NT2/D1 (cell line): ENCODE measurements at regions not wholly inside any gene's neighbourhood (a gene's known extent, or its start where the extent isn't known, plus 50 kb on each side); places are given as distances from the start of the nearest gene placed in this dataset.

Experiments
- DNase-seq: peaks from one replicate; pipeline ENCODE4 v3.0.0-alpha.2; 2011; ENCODE audit warnings: low read depth, low spot score
- H3K27me3 ChIP-seq: 2 replicates; pipeline ENCODE4 v1.6.0; 2011; ENCODE audit warnings: mild to moderate bottlenecking; ENCODE audit not compliant: insufficient read length, insufficient read depth
- H3K36me3 ChIP-seq: 2 replicates; pipeline ENCODE4 v1.6.1; 2011; ENCODE audit warnings: mild to moderate bottlenecking, low read length, mixed read lengths; ENCODE audit not compliant: insufficient read depth, insufficient read length
- H3K4me1 ChIP-seq: 2 replicates; pipeline ENCODE4 v1.5.1; 2011; ENCODE audit not compliant: insufficient read depth, insufficient read length
- H3K4me3 ChIP-seq: 2 replicates; pipeline ENCODE4 v1.5.1; 2011; ENCODE audit warnings: low read depth; ENCODE audit not compliant: insufficient read length
- H3K9ac ChIP-seq: 2 replicates; pipeline ENCODE4 v1.6.0; 2011; ENCODE audit warnings: low read depth; ENCODE audit not compliant: insufficient read length
- H3K9me3 ChIP-seq: 2 replicates; pipeline ENCODE4 v1.5.1; 2011; ENCODE audit warnings: mild to moderate bottlenecking, low read length; ENCODE audit not compliant: insufficient read depth
- SUZ12 ChIP-seq: IDR thresholded peaks from 2 replicates; pipeline ENCODE4 v1.6.1; 2011; ENCODE audit not compliant: insufficient read length, insufficient read depth; ENCODE audit errors: extremely low read depth
- YY1 ChIP-seq: IDR thresholded peaks from 2 replicates; pipeline ENCODE4 v1.6.1; 2011; ENCODE audit not compliant: insufficient read length, insufficient read depth
- ZNF274 ChIP-seq: IDR thresholded peaks from 2 replicates; pipeline ENCODE4 v1.6.1; 2011; ENCODE audit warnings: mild to moderate bottlenecking, low read depth, low read length

- Histone ChIP-seq H3K9ac (no peak overlapping the region), H3K4me1 (no peaks in the 10 kb centered on the region), H3K27me3 (no peaks in the 10 kb centered on the region), H3K36me3 (no peaks in the 10 kb centered on the region), H3K4me3 (no peak overlapping the region), H3K9me3 (no peaks in the 10 kb centered on the region)
- no peak for DNase-seq
- TF ChIP-seq SUZ12 (no peak), YY1 (no peak)
Observed at GRCh38 chr11:133695387-133695786, 149.9 kb downstream of the SPATA19 start.

- Histone ChIP-seq H3K9ac (no peak overlapping the region), H3K27me3 (no peaks in the 10 kb centered on the region), H3K9me3 (no peaks in the 10 kb centered on the region), H3K36me3 (no peaks in the 10 kb centered on the region), H3K4me3 (no peak overlapping the region), H3K4me1 (no peaks in the 10 kb centered on the region)
- DNase-seq, result no peak
- no peak for TF ChIP-seq SUZ12
- no peak for TF ChIP-seq YY1
- no peak for TF ChIP-seq ZNF274
Observed at GRCh38 chr11:133694701-133695100, 150.6 kb downstream of the SPATA19 start.

- TF ChIP-seq ZNF274 (no peak), SUZ12 (no peak), YY1 (no peak)
- H3K36me3 ChIP-seq, result no peaks in the 10 kb centered on the region
- no peak for DNase-seq
Observed at GRCh38 chr11:133693110-133693509, 152.2 kb downstream of the SPATA19 start.

GRCh38 chr11:133692126-133692934, 153.0 kb downstream of the SPATA19 start:
- TF ChIP-seq YY1 (no peak), SUZ12 (no peak)
- no peak for DNase-seq
- no peaks in the 10 kb centered on the region for H3K4me1 ChIP-seq

More at GRCh38 chr11:133693110-133693509, 152.2 kb downstream of the SPATA19 start:
- Histone ChIP-seq H3K9ac (no peak overlapping the region), H3K4me1 (no peaks in the 10 kb centered on the region), H3K9me3 (no peaks in the 10 kb centered on the region), H3K27me3 (no peaks in the 10 kb centered on the region), H3K4me3 (no peak overlapping the region)

GRCh38 chr11:133687781-133688180, 155.5 kb upstream of the OPCML start:
- no peaks in the 10 kb centered on the region for H3K4me1 ChIP-seq
- no peak for TF ChIP-seq SUZ12
- H3K36me3 ChIP-seq, result no peaks in the 10 kb centered on the region
- no peaks in the 10 kb centered on the region for H3K27me3 ChIP-seq
- no peak for DNase-seq
- H3K9ac ChIP-seq, result no peak overlapping the region
- no peak overlapping the region for H3K4me3 ChIP-seq
- H3K9me3 ChIP-seq, result no peaks in the 10 kb centered on the region

More at GRCh38 chr11:133692126-133692934, 153.0 kb downstream of the SPATA19 start:
- no peak overlapping the region for H3K9ac ChIP-seq
- H3K36me3 ChIP-seq, result no peaks in the 10 kb centered on the region
- no peak overlapping the region for H3K4me3 ChIP-seq
- no peaks in the 10 kb centered on the region for H3K27me3 ChIP-seq
- H3K9me3 ChIP-seq, result no peaks in the 10 kb centered on the region

GRCh38 chr11:133681901-133682300, 149.6 kb upstream of the OPCML start:
- H3K9me3 ChIP-seq, result no peaks in the 10 kb centered on the region
- no peaks in the 10 kb centered on the region for H3K27me3 ChIP-seq
- DNase-seq, result peak; percentile 23
- H3K36me3 ChIP-seq, result no peaks in the 10 kb centered on the region
- TF ChIP-seq ZNF274 (no peak), YY1 (no peak), SUZ12 (no peak)
- H3K4me1 ChIP-seq, result no peaks in the 10 kb centered on the region
- H3K9ac ChIP-seq, result no peak overlapping the region
- no peak overlapping the region for H3K4me3 ChIP-seq

- DNase-seq, result no peak
- Histone ChIP-seq H3K27me3 (no peaks in the 10 kb centered on the region), H3K4me3 (no peak overlapping the region), H3K9me3 (no peaks in the 10 kb centered on the region), H3K36me3 (no peaks in the 10 kb centered on the region), H3K9ac (no peak overlapping the region), H3K4me1 (no peaks in the 10 kb centered on the region)
- TF ChIP-seq YY1 (no peak), SUZ12 (no peak), ZNF274 (no peak)
Observed at GRCh38 chr11:133679896-133680295, 147.6 kb upstream of the OPCML start.
